A673 (cell line): ENCODE measurements at regions not wholly inside any gene's neighbourhood (a gene's known extent, or its start where the extent isn't known, plus 50 kb on each side); places are given as distances from the start of the nearest gene placed in this dataset.

ENCODE experiments used
- CTCF ChIP-seq: fragments of 300-800, 200-600 bp; sonication (generic); conservative IDR thresholded peaks from 2 replicates; pipeline ENCODE4 v1.5.1; 2017; ENCODE audit warnings: low read depth, mild to moderate bottlenecking, antibody characterized with exemption, low read length, moderate library complexity, mixed read lengths
- EZH2 ChIP-seq: fragments of 200-600 bp; sonication (generic); IDR thresholded peaks from 2 replicates; pipeline ENCODE4 v1.6.1; 2017; ENCODE audit warnings: borderline replicate concordance, low read depth, mild to moderate bottlenecking, mixed read lengths, antibody characterized with exemption, low read length; ENCODE audit not compliant: poor library complexity, severe bottlenecking

- TF ChIP-seq CTCF: no peak
- TF ChIP-seq EZH2: no peak
Observed at GRCh38 chr18:53689886-53690285, 534.6 kb downstream of the MBD2 start.
